ENCODE measurements at regions not wholly inside any gene's neighbourhood (a gene's known extent, or its start where the extent isn't known, plus 50 kb on each side); places are given as distances from the start of the nearest gene placed in this dataset.
"Not testable (repeated sequence)": the region's sequence is repeated elsewhere in the genome, so short reads cannot be mapped to it uniquely, and the experiment has no call there.

GRCh38 chr3:125916376-125916978 lies 52.5 kb upstream of the ROPN1B start:
- DNase-seq: no peak
- H3K27me3 ChIP-seq (ENCODE audit: insufficient read depth, low read depth, severe bottlenecking): no peaks in the 10 kb centered on the region
- no peaks in the 10 kb centered on the region for H3K9me3 ChIP-seq (ENCODE audit: severe bottlenecking)
- peak overlapping the region; percentile 60 for H3K27ac ChIP-seq
- peak; percentile 69 for TF ChIP-seq CTCF (IDR thresholded peaks at IDR 0.05; ENCODE audit: low read depth, low read length)
- H3K4me3 ChIP-seq (ENCODE audit: low read depth, low read length): peak overlapping the region; percentile 68
- no peaks in the 10 kb centered on the region for H3K36me3 ChIP-seq

- Histone ChIP-seq H3K27ac (peak overlapping the region; percentile 60), H3K4me3 (ENCODE audit: low read depth, low read length) (peak overlapping the region; percentile 68)
- not testable (repeated sequence) for H3K27me3 ChIP-seq (ENCODE audit: insufficient read depth, low read depth, severe bottlenecking); H3K9me3 ChIP-seq (ENCODE audit: severe bottlenecking); H3K36me3 ChIP-seq
- DNase-seq: peak; percentile 63
Observed at GRCh38 chr3:125917020-125917549, 51.9 kb upstream of the ROPN1B start.

GRCh38 chr3:125918024-125918423 lies 51.0 kb upstream of the ROPN1B start:
- H3K36me3 ChIP-seq; H3K9me3 ChIP-seq (ENCODE audit: severe bottlenecking); H3K4me3 ChIP-seq (ENCODE audit: low read depth, low read length); H3K27ac ChIP-seq; H3K27me3 ChIP-seq (ENCODE audit: insufficient read depth, low read depth, severe bottlenecking); DNase-seq: not testable (repeated sequence)

GRCh38 chr3:125918451-125918850 lies 50.5 kb upstream of the ROPN1B start:
- DNase-seq; H3K36me3 ChIP-seq; H3K27me3 ChIP-seq (ENCODE audit: insufficient read depth, low read depth, severe bottlenecking); H3K4me3 ChIP-seq (ENCODE audit: low read depth, low read length); H3K9me3 ChIP-seq (ENCODE audit: severe bottlenecking); H3K27ac ChIP-seq: not testable (repeated sequence)

GRCh38 chr3:125918866-125919265 lies 50.1 kb upstream of the ROPN1B start:
- not testable (repeated sequence) for H3K36me3 ChIP-seq; H3K27ac ChIP-seq; DNase-seq; H3K4me3 ChIP-seq (ENCODE audit: low read depth, low read length); H3K27me3 ChIP-seq (ENCODE audit: insufficient read depth, low read depth, severe bottlenecking); H3K9me3 ChIP-seq (ENCODE audit: severe bottlenecking)
